Dedifferentiated amniotic fluid mesenchymal stem cell (primary cell): ENCODE measurements at regions not wholly inside any gene's neighbourhood (a gene's known extent, or its start where the extent isn't known, plus 50 kb on each side); places are given as distances from the start of the nearest gene placed in this dataset.

Experiments used
- DNase-seq: peaks from one replicate; pipeline ENCODE4 v3.0.0-alpha.2; 2016; ENCODE audit errors: extremely low spot score

DNA sequence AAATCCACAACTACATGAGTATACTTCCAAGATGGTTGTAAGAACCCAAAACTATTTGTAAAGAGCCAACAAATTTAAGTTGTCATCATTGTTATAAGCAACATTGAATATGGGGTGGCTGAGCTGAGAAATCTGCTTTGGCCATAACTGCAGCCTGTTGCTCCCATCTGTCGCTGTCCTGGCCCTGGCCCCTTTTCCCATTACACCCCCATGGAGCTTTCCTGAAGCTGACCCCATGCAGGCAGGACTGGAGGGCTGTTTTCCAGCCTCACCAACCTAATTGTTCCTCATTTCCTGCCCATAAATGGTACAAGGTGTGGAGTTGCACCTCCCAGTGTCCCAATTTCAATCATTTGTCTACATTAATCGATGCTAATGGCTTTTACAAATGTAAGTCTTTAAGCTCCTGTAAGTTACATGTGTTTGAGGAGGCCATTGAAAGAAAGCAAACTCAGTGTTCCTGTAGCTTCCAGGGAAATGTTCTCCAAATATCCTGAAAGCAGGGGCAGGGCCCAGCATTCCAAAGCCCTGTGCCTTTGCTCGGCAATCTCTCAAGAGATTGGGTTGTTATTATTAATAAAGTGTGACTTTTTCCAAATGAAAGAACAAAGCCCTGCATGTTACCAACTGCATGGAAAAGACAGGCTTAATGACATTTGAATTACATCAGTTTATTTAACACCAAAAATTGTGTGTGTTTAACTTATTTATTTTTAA is 545.9 kb downstream of the PLPP3 start:
- no peak for DNase-seq

DNA sequence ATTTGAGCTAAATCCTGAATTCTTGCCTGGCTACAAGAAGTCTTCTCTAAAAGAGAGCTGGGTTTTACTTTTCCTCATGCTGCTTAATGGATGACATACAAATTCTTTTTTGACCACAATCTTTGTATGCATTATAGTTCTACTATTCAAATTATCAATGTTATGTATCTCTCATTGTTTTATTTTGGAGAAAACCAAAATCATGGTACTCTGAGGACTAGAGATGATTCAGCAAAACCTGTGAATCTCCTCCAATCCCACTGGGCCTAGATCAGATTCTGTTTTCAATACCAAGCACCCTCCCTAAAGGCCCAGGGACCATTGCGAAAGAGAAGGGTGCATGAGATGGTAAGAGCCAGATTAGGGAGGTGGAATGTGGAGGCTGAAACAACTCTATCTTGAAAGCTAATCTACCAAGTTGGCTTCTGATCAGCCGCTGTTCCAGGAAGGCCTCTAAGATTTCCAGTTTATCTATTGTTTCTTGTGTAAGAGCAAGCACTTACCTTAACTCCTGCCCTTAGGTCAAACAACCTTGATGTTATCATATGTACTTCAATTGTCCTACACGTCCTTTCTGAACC is 547.2 kb downstream of the PLPP3 start:
- DNase-seq, result no peak

- no peak for DNase-seq
These were observed 548.4 kb downstream of the PLPP3 start for GRCh38 chr1:56031001-56031400.

- no peak for DNase-seq
These were observed 549.9 kb downstream of the PLPP3 start for GRCh38 chr1:56029319-56030003.

- no peak for DNase-seq
These were observed 550.5 kb downstream of the PLPP3 start for GRCh38 chr1:56028911-56029310.

- DNase-seq, result no peak
These were observed 551.1 kb downstream of the PLPP3 start for GRCh38 chr1:56028244-56028643.

DNA sequence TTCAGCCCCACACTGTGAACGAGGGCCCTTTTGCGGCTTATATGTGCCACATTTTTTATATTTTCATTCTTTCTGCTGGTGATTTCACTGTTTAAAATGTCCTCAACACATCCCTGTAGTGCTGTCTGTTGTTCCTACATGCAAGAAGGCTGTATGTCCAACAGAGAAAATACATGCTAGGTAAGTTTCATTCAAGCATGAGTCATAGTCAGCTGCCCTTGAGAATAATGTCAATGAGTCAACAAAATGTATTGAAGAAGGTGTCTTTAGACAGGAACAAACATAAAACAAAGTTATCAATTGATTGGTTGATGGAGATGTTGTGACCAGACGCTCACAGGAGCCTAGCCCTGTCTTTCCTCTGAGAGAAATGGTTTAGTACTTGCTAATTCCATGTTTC is 553.4 kb downstream of the PLPP3 start:
- DNase-seq, result no peak

DNA sequence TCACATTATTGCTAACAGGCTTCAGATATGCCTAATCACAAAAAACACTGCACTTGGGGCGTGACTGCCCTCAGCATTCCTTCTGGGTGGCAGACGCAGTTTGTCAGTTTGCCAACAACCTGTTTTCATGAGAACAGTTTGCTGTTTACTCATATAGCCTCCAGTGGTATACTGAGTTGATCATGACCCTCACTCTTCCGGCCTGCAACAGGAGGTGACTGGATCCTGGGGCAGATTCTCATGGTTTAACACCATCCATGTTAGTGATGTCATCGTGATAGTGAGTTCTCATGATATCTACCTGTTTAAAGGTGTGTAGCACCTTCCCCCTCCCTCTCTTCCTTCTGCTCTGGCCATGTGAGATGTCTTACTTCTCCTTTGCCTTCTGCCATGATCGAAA is 555.2 kb downstream of the PLPP3 start:
- no peak for DNase-seq

DNA sequence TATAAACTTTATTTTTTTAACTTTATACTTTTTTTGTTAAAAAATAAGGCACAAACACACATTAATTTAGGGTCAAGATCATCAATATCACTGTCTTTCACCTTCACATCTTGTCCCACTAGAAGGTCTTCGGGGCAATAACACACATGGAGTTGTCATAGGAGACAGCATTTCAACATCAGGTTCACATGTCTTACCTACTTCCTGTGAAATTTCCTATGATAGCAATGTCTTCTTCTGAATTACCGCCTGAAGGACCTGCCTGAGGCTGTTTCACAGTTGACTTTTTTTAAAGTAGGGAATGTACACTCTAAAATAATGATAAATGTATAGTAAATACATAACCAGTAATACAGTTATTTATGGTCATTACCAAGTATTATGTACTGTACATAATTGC is 559.4 kb downstream of the PLPP3 start:
- no peak for DNase-seq

GRCh38 chr1:56019472-56019871 is 559.9 kb downstream of the PLPP3 start:
- DNase-seq, result no peak

GRCh38 chr1:56017336-56017735 is 562.0 kb downstream of the PLPP3 start:
- no peak for DNase-seq

DNA sequence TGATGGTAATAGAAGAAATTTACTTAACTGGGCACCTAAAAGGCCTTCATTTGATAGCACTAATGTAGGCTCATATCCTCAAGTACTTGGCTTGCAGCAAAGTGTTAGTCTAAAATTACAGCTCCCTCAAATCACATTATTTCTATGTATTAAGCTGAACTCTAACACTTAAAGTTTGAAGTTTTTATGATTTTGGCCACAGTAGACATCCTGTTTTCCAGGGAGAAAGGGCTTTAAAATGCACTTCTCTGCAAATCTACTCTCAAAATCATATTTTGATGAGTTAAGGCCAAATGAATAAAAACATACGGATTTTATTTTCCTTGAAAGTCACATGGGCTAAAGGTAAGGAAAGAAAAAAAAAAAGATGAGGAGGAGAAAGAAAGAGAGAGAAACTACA is 575.5 kb downstream of the PLPP3 start:
- DNase-seq, result no peak

DNA sequence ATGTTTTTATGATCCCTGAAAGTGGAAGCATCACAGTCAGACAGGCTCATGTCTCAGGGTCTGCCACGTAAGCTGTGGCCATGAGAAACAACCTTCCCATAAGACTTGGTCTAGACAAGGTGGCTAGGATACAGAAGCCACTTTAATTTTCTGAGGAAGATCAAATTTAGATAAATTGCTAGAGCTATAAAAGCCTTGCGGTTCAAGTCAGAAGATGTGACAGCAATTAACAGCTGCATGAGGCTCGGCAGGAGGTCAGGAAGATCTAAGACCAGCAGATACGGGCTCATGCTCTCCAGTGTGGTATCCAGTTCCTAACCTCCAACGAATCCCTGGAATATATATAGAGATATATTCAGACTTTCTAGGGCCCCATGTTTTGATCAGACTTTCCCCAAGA is 577.1 kb downstream of the PLPP3 start:
- DNase-seq, result no peak

GRCh38 chr1:56000424-56000823 is 578.9 kb downstream of the PLPP3 start:
- DNase-seq, result no peak

- no peak for DNase-seq
These were observed 581.8 kb downstream of the PLPP3 start for GRCh38 chr1:55997536-55997935.

DNA sequence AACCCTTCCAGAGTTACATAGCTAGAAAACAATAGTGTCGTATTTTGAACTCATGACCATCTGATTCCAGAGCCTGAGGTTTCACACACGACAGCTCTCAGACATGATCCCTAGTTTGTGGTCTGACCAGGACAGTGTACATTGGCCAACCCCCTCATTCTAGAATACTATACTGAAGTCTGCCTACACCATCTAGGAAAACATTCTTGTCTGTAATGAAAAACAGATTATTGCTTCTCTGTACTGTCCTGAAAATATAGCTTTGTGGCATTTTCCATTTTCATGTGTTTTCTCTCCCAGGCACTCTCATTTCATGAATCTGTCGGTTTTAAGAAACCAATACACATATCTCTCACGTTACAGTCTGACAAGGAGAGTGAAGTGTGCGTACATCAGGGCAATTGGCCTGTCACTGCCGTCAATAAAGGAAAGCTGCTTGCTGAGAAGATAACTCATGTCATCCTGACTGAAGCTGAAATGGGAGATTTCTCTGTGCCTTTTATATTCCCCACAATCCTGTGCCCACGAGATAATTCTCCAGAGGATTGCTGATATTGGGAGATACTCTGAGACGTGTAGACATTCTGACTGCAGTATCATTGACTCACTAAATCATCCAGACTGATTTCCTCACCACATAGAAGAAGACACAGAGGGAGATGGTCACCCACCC is 585.6 kb downstream of the PLPP3 start:
- no peak for DNase-seq

- DNase-seq, result peak; percentile 29
These were observed 589.4 kb downstream of the PLPP3 start for GRCh38 chr1:55990007-55990406.

DNA sequence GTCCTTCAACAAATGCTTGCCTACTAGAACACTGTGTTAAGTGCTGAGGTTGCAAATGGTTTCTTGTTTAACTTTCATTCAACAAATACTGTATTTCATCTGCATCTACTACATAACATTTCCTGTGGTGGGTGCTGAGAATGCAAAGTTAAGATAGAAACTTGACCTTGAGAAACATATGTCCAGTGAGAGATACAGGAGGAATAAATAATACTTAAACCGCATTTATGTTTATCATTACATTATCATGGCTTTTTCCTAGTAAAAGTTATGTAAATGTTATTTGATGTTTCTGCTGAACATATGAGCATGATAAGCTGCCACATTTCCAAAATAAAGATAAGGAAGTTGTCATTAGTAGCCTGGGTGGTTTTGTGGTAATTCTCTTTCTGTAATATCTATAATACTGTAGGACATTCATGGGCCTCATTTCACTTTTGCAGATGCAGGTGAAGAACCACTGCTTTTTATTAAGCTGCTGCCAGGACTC is 590.4 kb downstream of the PLPP3 start:
- no peak for DNase-seq

DNA sequence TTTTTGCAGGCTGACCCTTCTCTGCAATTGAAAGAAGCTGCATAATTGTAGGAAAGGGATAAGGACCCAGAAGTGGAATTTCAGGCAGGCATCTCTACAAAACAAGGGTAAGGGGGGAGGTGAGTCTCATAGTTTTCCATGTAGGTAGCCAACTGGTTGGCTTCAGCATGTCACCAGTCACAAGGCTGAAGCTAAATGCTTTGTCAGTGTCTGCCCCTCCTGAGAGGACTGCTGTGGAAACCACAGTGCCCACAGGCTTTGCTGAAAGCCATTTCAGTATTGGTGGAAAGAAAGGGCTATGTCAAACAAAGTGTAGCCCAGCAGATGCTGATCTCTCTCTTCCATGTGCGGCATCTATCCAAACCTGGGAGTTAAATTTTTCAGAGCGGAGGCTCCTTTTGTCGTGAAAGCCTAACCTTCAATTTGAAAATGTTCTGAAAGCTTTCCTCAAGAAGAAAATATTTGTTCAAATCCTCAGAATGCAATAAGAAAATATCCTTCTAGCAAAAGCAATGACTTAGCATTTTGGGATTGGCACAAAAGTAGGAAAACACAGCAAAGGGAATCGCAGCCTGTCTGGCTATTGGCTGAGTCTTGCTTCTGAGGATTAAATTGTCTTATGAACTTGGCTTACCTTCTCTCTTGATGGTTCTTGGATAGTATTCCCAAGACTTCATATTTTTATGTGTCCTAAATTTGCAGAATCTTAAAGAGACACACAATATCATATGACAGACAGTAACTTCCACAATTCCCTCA is 591.7 kb downstream of the PLPP3 start:
- DNase-seq, result peak; percentile 39

- peak; percentile 35 for DNase-seq
These were observed 593.4 kb downstream of the PLPP3 start for GRCh38 chr1:55986003-55986402.

GRCh38 chr1:55981010-55981650 is 598.2 kb downstream of the PLPP3 start:
- DNase-seq, result peak; percentile 27
